ENCODE measurements at regions not wholly inside any gene's neighbourhood (a gene's known extent, or its start where the extent isn't known, plus 50 kb on each side); places are given as distances from the start of the nearest gene placed in this dataset.

DNA sequence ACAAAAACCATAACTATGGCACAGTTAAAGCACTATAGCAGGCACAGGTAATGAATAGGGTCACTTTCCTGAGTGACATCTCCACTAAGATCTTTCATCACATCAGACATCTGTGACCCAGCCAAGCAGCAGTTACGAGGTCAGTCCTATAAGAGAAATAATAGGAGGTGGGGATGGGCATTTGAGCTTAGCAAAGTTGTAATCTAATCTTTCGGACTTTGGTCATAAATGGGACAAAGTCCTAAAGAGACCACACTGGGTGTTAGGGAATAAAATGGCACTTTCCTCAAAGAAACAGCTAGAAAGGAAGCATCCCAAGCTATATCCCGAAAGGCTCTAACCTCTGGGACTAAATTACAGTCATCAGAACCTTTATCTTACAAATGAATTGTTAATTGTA lies 432.2 kb downstream of the PIK3R1 start:
- no TSS peak for BruUV-seq (replicated peaks)
- Histone ChIP-seq H3K9ac (ENCODE audit: insufficient read depth in 1 of 2, low read depth in 2 of 2, low read length in 2 of 2) (no peak overlapping the region), H3K9me3 (replicated peaks; ENCODE audit: control insufficient read depth, insufficient read depth, low read depth, low read length) (no peaks in the 10 kb centered on the region), H3K36me3 (ENCODE audit: control insufficient read depth, insufficient read depth, low read length) (no peaks in the 10 kb centered on the region), H4K20me1 (replicated peaks; ENCODE audit: control insufficient read depth, insufficient read depth, low read length) (no peaks in the 10 kb centered on the region), H3K79me2 (ENCODE audit: control insufficient read depth, insufficient read depth, low read length) (no peaks in the 10 kb centered on the region), H3K4me2 (ENCODE audit: insufficient read depth, low read length) (no peak overlapping the region), H3K9me1 (ENCODE audit: control insufficient read depth, insufficient read depth, low read length) (no peaks in the 10 kb centered on the region), H3K27ac (ENCODE audit: extremely low read depth, low read depth, low read length) (no peak overlapping the region), H3K4me1 (replicated peaks in 1 of 2; ENCODE audit: control insufficient read depth in 2 of 2, insufficient read depth in 2 of 2, low read length in 2 of 2) (no peaks in the 10 kb centered on the region), H3K4me3 (no peak overlapping the region), H3K27me3 (ENCODE audit: control insufficient read depth in 2 of 2, insufficient read depth in 2 of 2, low read length in 2 of 2) (peaks cover 2 to 4% of the 10 kb centered on the region in 2 experiments; a peak in 1 of 5 replicates), H2AFZ (ENCODE audit: low read depth, low read length) (no peak overlapping the region)
- intact Hi-C loops (cut with micrococcal nuclease) (no loop called here), in situ Hi-C loops (cut with MboI) (no loop called here)
- no peak for FAIRE-seq
- ChIA-PET POLR2A (interaction anchor here (1.3 kb wide), 1 partner anchor 12 kb away, joined by 6 read pairs; no protein-coding TSS in a partner anchor), CTCF (ENCODE audit: low intra/inter-chr PET ratio) (no interaction called here)
- 4% methylated on average over 3 of the region's 3 CpGs for WGBS (ENCODE audit: insufficient coverage, low coverage, missing lambda C conversion rate)
- no peak for ATAC-seq
- TF ChIP-seq PRMT5 (CRISPR knock-in tag; IDR thresholded peaks at IDR 0.05), result no peak
- no peak for TF ChIP-seq ZNF311 (CRISPR knock-in tag; IDR thresholded peaks at IDR 0.05)
- TF ChIP-seq, protein P1, sequence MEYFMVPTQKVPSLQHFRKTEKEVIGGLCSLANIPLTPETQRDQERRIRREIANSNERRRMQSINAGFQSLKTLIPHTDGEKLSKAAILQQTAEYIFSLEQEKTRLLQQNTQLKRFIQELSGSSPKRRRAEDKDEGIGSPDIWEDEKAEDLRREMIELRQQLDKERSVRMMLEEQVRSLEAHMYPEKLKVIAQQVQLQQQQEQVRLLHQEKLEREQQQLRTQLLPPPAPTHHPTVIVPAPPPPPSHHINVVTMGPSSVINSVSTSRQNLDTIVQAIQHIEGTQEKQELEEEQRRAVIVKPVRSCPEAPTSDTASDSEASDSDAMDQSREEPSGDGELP (CRISPR knock-in tag; IDR thresholded peaks at IDR 0.05; ENCODE audit: borderline replicate concordance), result no peak
- no peak for TF ChIP-seq PHB (CRISPR knock-in tag; IDR thresholded peaks at IDR 0.05)
- TF ChIP-seq ZBTB33 (CRISPR knock-in tag; IDR thresholded peaks at IDR 0.05), result no peak
- TF ChIP-seq MYNN (IDR thresholded peaks at IDR 0.05), result no peak
- TF ChIP-seq MYNN (CRISPR knock-in tag; IDR thresholded peaks at IDR 0.05), result no peak
- no peak for TF ChIP-seq ZNF830 (CRISPR knock-in tag; IDR thresholded peaks at IDR 0.05)
- no peak for TF ChIP-seq ZFP1 (CRISPR knock-in tag; IDR thresholded peaks at IDR 0.05)
- TF ChIP-seq ZNF197 (CRISPR knock-in tag; IDR thresholded peaks at IDR 0.05; ENCODE audit: low read depth), result no peak
- TF ChIP-seq RBM39 (optimal IDR thresholded peaks at IDR 0.05; ENCODE audit: low read depth, low read length), result no peak
- no peak for TF ChIP-seq ZNF444 (CRISPR knock-in tag; IDR thresholded peaks at IDR 0.05)
- no peak for TF ChIP-seq ARID2 (IDR thresholded peaks at IDR 0.05)
- no peak for TF ChIP-seq PHB2 (IDR thresholded peaks at IDR 0.05; ENCODE audit: low read depth)
- TF ChIP-seq ZKSCAN8 (CRISPR knock-in tag; IDR thresholded peaks at IDR 0.05), result no peak
- no peak for TF ChIP-seq CREB1 (IDR thresholded peaks at IDR 0.05)
- no peak for TF ChIP-seq CREB1 (CRISPR knock-in tag; IDR thresholded peaks at IDR 0.05)
- TF ChIP-seq RBBP5 (IDR thresholded peaks at IDR 0.05; ENCODE audit: borderline replicate concordance, insufficient read depth, low read length, poor library complexity, severe bottlenecking), result no peak
- TF ChIP-seq TAF9B (IDR thresholded peaks at IDR 0.05; ENCODE audit: partially characterized antibody), result no peak
- no peak for TF ChIP-seq ZBTB9 (CRISPR knock-in tag; IDR thresholded peaks at IDR 0.05)
- no peak for TF ChIP-seq TARDBP (IDR thresholded peaks at IDR 0.05)
- DNase-seq (ENCODE audit: extremely low read depth in 1 of 4, low spot score in 3 of 4), result no peak

Measured in K562 (cell line).